HG03097 (cell line): ENCODE measurements at regions not wholly inside any gene's neighbourhood (a gene's known extent, or its start where the extent isn't known, plus 50 kb on each side); places are given as distances from the start of the nearest gene placed in this dataset.
"Not testable (repeated sequence)": the region's sequence is repeated elsewhere in the genome, so short reads cannot be mapped to it uniquely, and the experiment has no call there.

Experiments used
- ATAC-seq: cut with Tn5 transposase; IDR thresholded peaks from one replicate; pipeline ENCODE4 v1.9.1; 2021; ENCODE audit not compliant: unreplicated experiment, low FRiP score

GRCh38 chr1:73671530-73671929 is 526.4 kb downstream of the LRRIQ3 start:
- no peak for ATAC-seq

- ATAC-seq = not testable (repeated sequence)
Observed at GRCh38 chr1:73667959-73668358, 530.0 kb downstream of the LRRIQ3 start.

- no peak for ATAC-seq
Observed at GRCh38 chr1:73662526-73662925, 535.5 kb downstream of the LRRIQ3 start.

GRCh38 chr1:73659136-73659535 is 538.8 kb downstream of the LRRIQ3 start:
- ATAC-seq = no peak

GRCh38 chr1:73654714-73655113 is 543.3 kb downstream of the LRRIQ3 start:
- no peak for ATAC-seq

GRCh38 chr1:73644198-73644597 is 553.8 kb downstream of the LRRIQ3 start:
- ATAC-seq = no peak

GRCh38 chr1:73639494-73639893 is 558.5 kb downstream of the LRRIQ3 start:
- no peak for ATAC-seq

- no peak for ATAC-seq
Observed at GRCh38 chr1:73637264-73637663, 560.7 kb downstream of the LRRIQ3 start.

- ATAC-seq = no peak
Observed at GRCh38 chr1:73635021-73635420, 563.0 kb downstream of the LRRIQ3 start.

GRCh38 chr1:73627723-73628122 is 570.3 kb downstream of the LRRIQ3 start:
- ATAC-seq = no peak

GRCh38 chr1:73626326-73626725 is 571.6 kb downstream of the LRRIQ3 start:
- no peak for ATAC-seq

- ATAC-seq = no peak
Observed at GRCh38 chr1:73623946-73624345, 574.0 kb downstream of the LRRIQ3 start.

GRCh38 chr1:73617145-73617544 is 580.8 kb downstream of the LRRIQ3 start:
- no peak for ATAC-seq

GRCh38 chr1:73611681-73612080 is 586.3 kb downstream of the LRRIQ3 start:
- ATAC-seq = no peak

GRCh38 chr1:73604739-73605138 is 593.2 kb downstream of the LRRIQ3 start:
- no peak for ATAC-seq

- no peak for ATAC-seq
Observed at GRCh38 chr1:73604211-73604610, 593.8 kb downstream of the LRRIQ3 start.

- no peak for ATAC-seq
Observed at GRCh38 chr1:73593804-73594203, 604.2 kb downstream of the LRRIQ3 start.

- ATAC-seq = no peak
Observed at GRCh38 chr1:73593364-73593763, 604.6 kb downstream of the LRRIQ3 start.

GRCh38 chr1:73587080-73587479 is 610.9 kb downstream of the LRRIQ3 start:
- no peak for ATAC-seq

GRCh38 chr1:73577206-73577605 is 620.8 kb downstream of the LRRIQ3 start:
- ATAC-seq = no peak

- no peak for ATAC-seq
Observed at GRCh38 chr1:73576083-73576482, 621.9 kb downstream of the LRRIQ3 start.

- no peak for ATAC-seq
Observed at GRCh38 chr1:73564294-73564693, 633.7 kb downstream of the LRRIQ3 start.

GRCh38 chr1:73556270-73556669 is 641.7 kb downstream of the LRRIQ3 start:
- ATAC-seq = no peak
